H9 (cell line): ENCODE measurements at regions not wholly inside any gene's neighbourhood (a gene's known extent, or its start where the extent isn't known, plus 50 kb on each side); places are given as distances from the start of the nearest gene placed in this dataset.

Source experiments
- DNase-seq: peaks from one replicate; pipeline ENCODE4 v3.0.0-alpha.2; 2017
- H2AFZ ChIP-seq: one replicate; pipeline ENCODE4 v1.6.1; 2013; ENCODE audit warnings: mild to moderate bottlenecking, low read length, control low read depth, moderate library complexity
- H2AK5ac ChIP-seq: 2 replicates; pipeline ENCODE4 v1.6.1; 2013; ENCODE audit warnings: low read length, control low read depth, mixed read lengths; ENCODE audit not compliant: insufficient read length
- H2BK120ac ChIP-seq: one replicate; pipeline ENCODE4 v1.6.1; 2013; ENCODE audit warnings: low read depth, mild to moderate bottlenecking, low read length, control low read depth, inconsistent platforms; ENCODE audit not compliant: poor library complexity, severe bottlenecking
- H2BK12ac ChIP-seq: 2 replicates; pipeline ENCODE4 v1.6.1; 2013; ENCODE audit warnings: low read length, control low read depth, mixed read lengths, low read depth; ENCODE audit not compliant: insufficient read length
- H2BK15ac ChIP-seq: 2 replicates; pipeline ENCODE4 v1.6.1; 2013; ENCODE audit warnings: low read depth, low read length, control low read depth
- H2BK20ac ChIP-seq: one replicate; pipeline ENCODE4 v1.6.1; 2013; ENCODE audit warnings: low read depth, mild to moderate bottlenecking, low read length, control low read depth, inconsistent platforms; ENCODE audit not compliant: poor library complexity, severe bottlenecking
- H2BK5ac ChIP-seq: 2 replicates; pipeline ENCODE4 v1.6.1; 2013; ENCODE audit warnings: low read length, control low read depth, mixed read lengths; ENCODE audit not compliant: insufficient read length
- H3K14ac ChIP-seq: 2 replicates; pipeline ENCODE4 v1.6.1; 2013; ENCODE audit warnings: low read length, control low read depth; ENCODE audit not compliant: insufficient read depth
- H3K18ac ChIP-seq: 2 replicates; pipeline ENCODE4 v1.6.1; 2013; ENCODE audit warnings: low read depth, mild to moderate bottlenecking, mixed read lengths, low read length, control low read depth; ENCODE audit not compliant: insufficient read length
- H3K23ac ChIP-seq: 2 replicates; pipeline ENCODE4 v1.6.1; 2013; ENCODE audit warnings: low read length, control low read depth, mixed read lengths, low read depth; ENCODE audit not compliant: insufficient read length
- H3K23me2 ChIP-seq: 2 replicates; pipeline ENCODE4 v1.6.1; 2013; ENCODE audit warnings: low read depth, mild to moderate bottlenecking, mixed read lengths, low read length, control low read depth; ENCODE audit not compliant: insufficient read length, poor library complexity, severe bottlenecking
- H3K27ac ChIP-seq: 2 replicates; pipeline ENCODE4 v1.5.1; 2013; ENCODE audit warnings: low read length, control low read depth, mixed read lengths, low read depth; ENCODE audit not compliant: insufficient read length
- H3K27me3 ChIP-seq: 2 replicates; pipeline ENCODE4 v1.6.1; 2013; ENCODE audit warnings: low read length, control low read depth, inconsistent platforms; ENCODE audit not compliant: insufficient read depth
- H3K4ac ChIP-seq: 2 replicates; pipeline ENCODE4 v1.6.1; 2013; ENCODE audit warnings: low read depth, mild to moderate bottlenecking, control low read depth, inconsistent platforms, low read length, moderate library complexity
- H3K4me1 ChIP-seq: 2 replicates; pipeline ENCODE4 v1.6.1; 2013; ENCODE audit warnings: low read length, control low read depth, inconsistent platforms; ENCODE audit not compliant: insufficient read depth
- H3K4me2 ChIP-seq: 2 replicates; pipeline ENCODE4 v1.6.1; 2013; ENCODE audit warnings: low read length, control low read depth, mixed read lengths; ENCODE audit not compliant: insufficient read length, insufficient read depth
- H3K56ac ChIP-seq: 2 replicates; pipeline ENCODE4 v1.6.1; 2013; ENCODE audit warnings: low read depth, mild to moderate bottlenecking, mixed read lengths, low read length, control low read depth; ENCODE audit not compliant: insufficient read length
- H3K79me1 ChIP-seq: 2 replicates; pipeline ENCODE4 v1.6.1; 2013; ENCODE audit warnings: low read depth, mild to moderate bottlenecking, moderate library complexity, low read length, control low read depth, inconsistent platforms; ENCODE audit not compliant: insufficient read depth, poor library complexity, severe bottlenecking
- H3K79me2 ChIP-seq: 2 replicates; pipeline ENCODE4 v1.6.1; 2013; ENCODE audit warnings: low read length, control low read depth, inconsistent platforms; ENCODE audit not compliant: insufficient read depth
- H3K9ac ChIP-seq: 2 replicates; pipeline ENCODE4 v1.6.1; 2013; ENCODE audit warnings: low read length, control low read depth, mixed read lengths; ENCODE audit not compliant: insufficient read length; ENCODE audit errors: extremely low read depth
- H3K9me3 ChIP-seq: one replicate; pipeline ENCODE4 v1.6.1; 2013; ENCODE audit warnings: low read depth, low read length, inconsistent platforms; ENCODE audit not compliant: control insufficient read depth
- H3T11ph ChIP-seq: one replicate; pipeline ENCODE4 v1.6.1; 2013; ENCODE audit warnings: mild to moderate bottlenecking, low read length, control low read depth, inconsistent platforms
- H4K20me1 ChIP-seq: one replicate; pipeline ENCODE4 v1.6.1; 2013; ENCODE audit not compliant: control insufficient read depth, insufficient read length, insufficient read depth
- H4K5ac ChIP-seq: 2 replicates; pipeline ENCODE4 v1.6.1; 2013; ENCODE audit warnings: low read depth, mild to moderate bottlenecking, mixed read lengths, low read length, control low read depth; ENCODE audit not compliant: insufficient read length
- H4K8ac ChIP-seq: replicated peaks from 2 replicates; pipeline ENCODE4 v1.6.1; 2013; ENCODE audit warnings: low read length, control low read depth, mixed read lengths, low read depth; ENCODE audit not compliant: insufficient read length
- H4K91ac ChIP-seq: 2 replicates; pipeline ENCODE4 v1.6.1; 2013; ENCODE audit warnings: low read depth, mild to moderate bottlenecking, moderate library complexity, mixed read lengths, low read length, control low read depth; ENCODE audit not compliant: insufficient read length
- H3K27ac Mint-ChIP-seq, 3 experiments: 2 replicates in 2 of 3; 3 replicates in 1 of 3; pipeline ENCODE4 v1.8.0; 2020 to 2021; ENCODE audit warnings: mixed read lengths in 3 of 3, mild to moderate bottlenecking in 1 of 3, moderate library complexity in 1 of 3
- H3K27me3 Mint-ChIP-seq: 2 replicates; pipeline ENCODE4 v1.8.0; 2021; ENCODE audit warnings: low read depth, mild to moderate bottlenecking, moderate library complexity, mixed read lengths
- H3K36me3 Mint-ChIP-seq, 3 experiments: 2 replicates in 2 of 3; 3 replicates in 1 of 3; pipeline ENCODE4 v1.8.0; 2020 to 2021; ENCODE audit warnings: low read depth in 3 of 3, mixed read lengths in 3 of 3; ENCODE audit not compliant: insufficient read depth in 1 of 3
- H3K4me1 Mint-ChIP-seq, 2 experiments: 2 replicates each; pipeline ENCODE4 v1.8.0; 2020; ENCODE audit warnings: mixed read lengths in 2 of 2
- H3K4me3 Mint-ChIP-seq, 2 experiments: 2 replicates in 1 of 2; 3 replicates in 1 of 2; pipeline ENCODE4 v1.8.0; 2020 to 2021; ENCODE audit warnings: mild to moderate bottlenecking in 2 of 2, mixed read lengths in 2 of 2, moderate library complexity in 1 of 2
- H3K9me3 Mint-ChIP-seq, 2 experiments: 2 replicates in 1 of 2; 3 replicates in 1 of 2; pipeline ENCODE4 v1.8.0; 2020; ENCODE audit warnings: mild to moderate bottlenecking in 2 of 2, mixed read lengths in 2 of 2, moderate library complexity in 1 of 2
- WGBS: extraction: QIAGEN DNeasy Blood & Tissue Kit; methylation state at CpG from one replicate; pipeline ENCODE4 v1.1.7; 2013; ENCODE audit warnings: missing lambda C conversion rate, low lambda C conversion rate, mixed read lengths; ENCODE audit not compliant: insufficient read length; ENCODE audit errors: extremely low coverage; 5-methylcytosine and 5-hydroxymethylcytosine counted together
- TF ChIP-seq, protein P1 (sequence below): fragments of 200-600 bp; sonication (generic); conservative IDR thresholded peaks from 3 replicates; pipeline ENCODE4 v1.8.0; 2021; ENCODE audit warnings: antibody characterized with exemption, mild to moderate bottlenecking

DNA sequence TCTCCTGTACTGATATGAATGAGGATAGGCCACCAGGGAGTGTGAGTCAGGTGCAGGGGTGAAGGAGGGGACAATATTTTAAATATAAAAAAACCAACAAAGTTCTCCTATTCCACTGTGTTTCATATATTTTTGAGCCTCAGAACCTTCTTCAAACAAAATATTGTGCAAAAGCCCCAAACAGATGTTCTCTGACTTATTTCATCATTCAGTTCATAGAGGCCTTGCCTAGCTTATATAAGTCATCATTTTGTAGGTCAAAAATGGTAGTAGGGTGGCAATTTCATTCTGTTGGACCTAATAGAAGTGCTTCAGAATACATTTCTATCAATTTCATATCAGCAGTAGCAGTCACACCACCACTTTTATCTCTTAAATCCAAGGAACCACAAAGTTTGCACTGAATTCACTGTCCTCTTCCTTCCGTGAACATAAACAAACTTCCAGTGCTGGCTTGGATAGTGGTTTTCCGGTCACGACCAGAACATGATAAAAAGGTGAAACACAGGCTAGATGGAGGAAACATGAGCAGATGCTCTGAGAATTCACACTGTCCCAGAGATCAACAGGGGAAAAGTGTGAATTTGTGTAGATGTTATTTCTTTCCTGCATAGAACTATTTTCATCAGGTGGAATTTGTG is 99.1 kb downstream of the EN1 start:
- TF ChIP-seq, protein P1, sequence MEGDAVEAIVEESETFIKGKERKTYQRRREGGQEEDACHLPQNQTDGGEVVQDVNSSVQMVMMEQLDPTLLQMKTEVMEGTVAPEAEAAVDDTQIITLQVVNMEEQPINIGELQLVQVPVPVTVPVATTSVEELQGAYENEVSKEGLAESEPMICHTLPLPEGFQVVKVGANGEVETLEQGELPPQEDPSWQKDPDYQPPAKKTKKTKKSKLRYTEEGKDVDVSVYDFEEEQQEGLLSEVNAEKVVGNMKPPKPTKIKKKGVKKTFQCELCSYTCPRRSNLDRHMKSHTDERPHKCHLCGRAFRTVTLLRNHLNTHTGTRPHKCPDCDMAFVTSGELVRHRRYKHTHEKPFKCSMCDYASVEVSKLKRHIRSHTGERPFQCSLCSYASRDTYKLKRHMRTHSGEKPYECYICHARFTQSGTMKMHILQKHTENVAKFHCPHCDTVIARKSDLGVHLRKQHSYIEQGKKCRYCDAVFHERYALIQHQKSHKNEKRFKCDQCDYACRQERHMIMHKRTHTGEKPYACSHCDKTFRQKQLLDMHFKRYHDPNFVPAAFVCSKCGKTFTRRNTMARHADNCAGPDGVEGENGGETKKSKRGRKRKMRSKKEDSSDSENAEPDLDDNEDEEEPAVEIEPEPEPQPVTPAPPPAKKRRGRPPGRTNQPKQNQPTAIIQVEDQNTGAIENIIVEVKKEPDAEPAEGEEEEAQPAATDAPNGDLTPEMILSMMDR: no peak
- Histone ChIP-seq H2BK20ac (no peak overlapping the region), H3K4me1 (no peaks in the 10 kb centered on the region), H2BK5ac (no peak overlapping the region), H3K27me3 (no peaks in the 10 kb centered on the region), H2AFZ (no peak overlapping the region), H2BK120ac (no peak overlapping the region), H2AK5ac (no peak overlapping the region), H4K8ac (no peak overlapping the region), H2BK12ac (no peak overlapping the region), H3K79me1 (no peaks in the 10 kb centered on the region), H4K20me1 (no peaks in the 10 kb centered on the region), H3K27ac (no peak overlapping the region), H4K5ac (no peak overlapping the region), H3K79me2 (no peaks in the 10 kb centered on the region), H3T11ph (no peak overlapping the region), H4K91ac (no peak overlapping the region), H3K4ac (no peak overlapping the region), H3K23ac (no peak overlapping the region), H3K4me2 (no peak overlapping the region), H3K14ac (no peak overlapping the region), H3K56ac (no peak overlapping the region), H3K18ac (no peak overlapping the region), H3K9me3 (no peaks in the 10 kb centered on the region), H3K23me2 (no peaks in the 10 kb centered on the region), H2BK15ac (no peak overlapping the region), H3K9ac (no peak overlapping the region)
- no CpG with 5 or more reads among the region's 3 CpGs for WGBS
- Mint-ChIP-seq H3K27ac (no peak overlapping the region), H3K27me3 (peaks cover 12% of the 10 kb centered on the region), H3K4me3 (no peak overlapping the region), H3K4me1 (0 out of 4 replicates have a peak, but pooled peaks cover 0 to 4% of the 10 kb centered on the region in 2 experiments), H3K9me3 (peaks cover 27 to 29% of the 10 kb centered on the region in 2 experiments), H3K36me3 (peaks cover 20 to 29% (median 27%) of the 10 kb centered on the region in 3 experiments)
- DNase-seq: no peak
